D721Med (cell line): ENCODE measurements at regions not wholly inside any gene's neighbourhood (a gene's known extent, or its start where the extent isn't known, plus 50 kb on each side); places are given as distances from the start of the nearest gene placed in this dataset.

Experiments used
- DNase-seq: peaks from one replicate; pipeline ENCODE4 v3.0.0; 2011; ENCODE audit warnings: low spot score; ENCODE audit not compliant: insufficient read length
- FAIRE-seq: peaks from 2 replicates; lab custom pipeline; 2011; peaks lifted over from hg19 to GRCh38; lab: Jason Lieb, UNC
- TF ChIP-seq, protein P1 (sequence below): IDR thresholded peaks from 2 replicates; pipeline ENCODE4 v1.5.1; 2012; ENCODE audit warnings: mild to moderate bottlenecking, control low read depth; ENCODE audit not compliant: insufficient read depth; ENCODE audit errors: missing control alignments

- TF ChIP-seq, protein P1, sequence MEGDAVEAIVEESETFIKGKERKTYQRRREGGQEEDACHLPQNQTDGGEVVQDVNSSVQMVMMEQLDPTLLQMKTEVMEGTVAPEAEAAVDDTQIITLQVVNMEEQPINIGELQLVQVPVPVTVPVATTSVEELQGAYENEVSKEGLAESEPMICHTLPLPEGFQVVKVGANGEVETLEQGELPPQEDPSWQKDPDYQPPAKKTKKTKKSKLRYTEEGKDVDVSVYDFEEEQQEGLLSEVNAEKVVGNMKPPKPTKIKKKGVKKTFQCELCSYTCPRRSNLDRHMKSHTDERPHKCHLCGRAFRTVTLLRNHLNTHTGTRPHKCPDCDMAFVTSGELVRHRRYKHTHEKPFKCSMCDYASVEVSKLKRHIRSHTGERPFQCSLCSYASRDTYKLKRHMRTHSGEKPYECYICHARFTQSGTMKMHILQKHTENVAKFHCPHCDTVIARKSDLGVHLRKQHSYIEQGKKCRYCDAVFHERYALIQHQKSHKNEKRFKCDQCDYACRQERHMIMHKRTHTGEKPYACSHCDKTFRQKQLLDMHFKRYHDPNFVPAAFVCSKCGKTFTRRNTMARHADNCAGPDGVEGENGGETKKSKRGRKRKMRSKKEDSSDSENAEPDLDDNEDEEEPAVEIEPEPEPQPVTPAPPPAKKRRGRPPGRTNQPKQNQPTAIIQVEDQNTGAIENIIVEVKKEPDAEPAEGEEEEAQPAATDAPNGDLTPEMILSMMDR = no peak
- FAIRE-seq (no peak), DNase-seq (no peak)
These were observed 281.8 kb upstream of the TUT7 start for GRCh38 chr9:86636038-86636437.

DNA sequence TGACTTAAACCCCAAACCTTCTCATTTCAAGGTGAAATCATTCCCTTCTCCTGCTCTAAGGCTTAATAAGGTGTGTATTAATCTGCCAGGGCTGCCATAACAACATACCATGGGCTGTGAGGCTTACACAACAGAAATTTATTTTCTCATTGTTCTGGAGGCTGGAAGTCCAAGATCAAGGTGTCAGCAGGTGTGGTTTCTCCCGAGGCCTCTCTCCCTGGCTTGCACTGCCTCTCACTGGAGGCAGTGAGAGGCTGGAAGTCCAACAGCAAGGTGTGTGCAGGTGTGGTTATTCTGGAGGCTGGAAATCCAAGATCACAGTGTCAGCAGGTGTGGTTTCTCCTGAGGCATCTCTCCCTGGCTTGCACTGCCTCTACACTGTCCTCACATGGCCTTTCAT is 280.3 kb upstream of the TUT7 start:
- DNase-seq = no peak

GRCh38 chr9:86633945-86634344 is 279.7 kb upstream of the TUT7 start:
- TF ChIP-seq, protein P1 = no peak
- DNase-seq (no peak), FAIRE-seq (no peak)

More for the DNA sequence above, 280.3 kb upstream of the TUT7 start:
- TF ChIP-seq, protein P1 = no peak
- no peak for FAIRE-seq

DNA sequence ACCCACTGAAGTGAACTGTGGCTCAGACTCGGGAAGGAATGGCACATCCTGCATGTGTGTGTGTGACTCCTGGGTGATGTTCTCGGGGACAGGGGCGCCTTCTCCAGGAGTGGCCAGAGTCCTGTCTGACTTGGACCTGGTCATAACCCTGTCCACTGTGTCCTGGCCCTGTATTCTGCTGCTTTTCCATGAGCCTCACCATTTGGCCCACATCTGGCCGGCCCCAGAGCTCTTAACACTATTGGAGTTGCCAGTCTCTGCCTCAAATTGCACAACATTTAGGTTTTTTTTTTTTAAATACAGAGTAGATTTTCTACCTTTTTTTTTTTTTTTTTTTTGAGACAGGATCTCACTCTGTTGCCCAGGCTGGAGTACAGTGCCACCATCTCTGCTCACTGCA is 278.3 kb upstream of the TUT7 start:
- TF ChIP-seq, protein P1 = no peak
- FAIRE-seq = no peak
- no peak for DNase-seq

- DNase-seq (no peak), FAIRE-seq (no peak)
- TF ChIP-seq, protein P1 = no peak
These were observed 275.3 kb upstream of the TUT7 start for GRCh38 chr9:86629530-86629929.

DNA sequence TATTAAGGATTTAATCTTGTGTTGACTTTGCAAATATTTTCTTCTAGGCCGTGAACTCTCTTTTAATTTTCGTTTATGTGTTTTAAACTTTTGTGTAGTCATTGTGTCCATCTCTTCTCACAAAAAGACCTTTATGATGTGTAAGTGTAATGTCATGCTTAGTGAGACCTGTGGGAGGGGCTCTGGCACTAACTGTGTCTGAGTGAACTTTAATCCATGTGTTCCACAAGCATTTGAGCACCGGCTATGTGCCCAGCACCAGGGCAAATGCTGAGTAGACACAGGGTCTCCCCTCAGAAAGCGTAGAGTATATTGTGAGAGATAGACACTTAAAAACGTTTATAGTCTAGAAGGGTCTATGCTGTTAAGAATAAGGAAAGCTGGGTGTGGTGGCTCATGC is 272.6 kb upstream of the TUT7 start:
- TF ChIP-seq, protein P1 = no peak
- no peak for FAIRE-seq
- no peak for DNase-seq

DNA sequence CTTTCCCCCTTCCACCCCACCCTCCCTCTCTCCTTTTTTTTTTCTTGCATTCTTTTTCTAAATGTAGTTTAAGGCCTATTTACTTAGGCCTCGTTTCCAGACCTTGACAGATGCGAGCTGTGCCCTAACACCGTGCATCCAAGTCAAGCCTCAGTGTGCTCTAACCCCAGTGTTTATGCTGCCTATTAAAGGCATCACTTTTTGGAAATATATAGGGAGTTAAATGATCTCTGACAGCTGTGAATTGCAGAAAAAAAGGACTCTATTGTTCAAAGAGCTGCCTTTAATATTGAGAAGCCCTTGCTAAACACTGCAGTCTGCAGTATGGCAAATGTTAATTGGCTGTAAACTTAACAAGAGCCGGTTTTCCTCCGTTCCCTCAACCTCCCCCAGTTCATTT is 270.4 kb upstream of the TUT7 start:
- TF ChIP-seq, protein P1 = no peak
- DNase-seq (no peak), FAIRE-seq (no peak)
